OCI-LY1 (cell line): ENCODE measurements at regions not wholly inside any gene's neighbourhood (a gene's known extent, or its start where the extent isn't known, plus 50 kb on each side); places are given as distances from the start of the nearest gene placed in this dataset.

ENCODE experiments used
- EZH2 ChIP-seq: fragments of 200-600 bp; sonication (generic), shearing (Covaris generic); IDR thresholded peaks from 2 replicates; pipeline ENCODE4 v1.8.0; 2017; ENCODE audit warnings: borderline replicate concordance, mixed run types, mild to moderate bottlenecking, antibody characterized with exemption, low read length, moderate library complexity, mixed read lengths
- TF ChIP-seq, protein P1 (sequence below): fragments of 200-600 bp; sonication (generic), shearing (Covaris generic); IDR thresholded peaks from 2 replicates; pipeline ENCODE4 v1.5.1; 2017; ENCODE audit warnings: mild to moderate bottlenecking, antibody characterized with exemption, low read length, moderate library complexity, mixed read lengths

DNA sequence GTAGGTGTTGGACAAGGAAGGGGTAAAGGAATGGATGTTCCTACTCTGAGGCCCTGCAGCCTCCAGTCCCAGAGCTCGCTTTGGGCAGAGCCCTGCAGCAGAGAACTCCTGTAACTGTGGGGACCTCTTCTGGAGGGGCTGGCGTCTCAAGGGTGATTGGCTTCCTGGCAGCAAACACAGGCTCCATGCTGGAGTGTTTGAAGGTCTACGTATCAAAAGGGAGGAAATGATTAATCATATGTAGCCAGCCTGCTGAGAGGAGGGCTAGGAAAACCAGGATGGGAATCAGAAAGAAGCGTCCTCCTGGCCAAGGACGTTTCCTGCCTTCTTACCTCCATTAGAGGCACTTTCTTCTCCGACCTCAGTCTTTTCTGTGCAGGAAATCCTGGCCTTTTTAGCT, 208.5 kb downstream of the TSHZ3 start:
- TF ChIP-seq, protein P1, sequence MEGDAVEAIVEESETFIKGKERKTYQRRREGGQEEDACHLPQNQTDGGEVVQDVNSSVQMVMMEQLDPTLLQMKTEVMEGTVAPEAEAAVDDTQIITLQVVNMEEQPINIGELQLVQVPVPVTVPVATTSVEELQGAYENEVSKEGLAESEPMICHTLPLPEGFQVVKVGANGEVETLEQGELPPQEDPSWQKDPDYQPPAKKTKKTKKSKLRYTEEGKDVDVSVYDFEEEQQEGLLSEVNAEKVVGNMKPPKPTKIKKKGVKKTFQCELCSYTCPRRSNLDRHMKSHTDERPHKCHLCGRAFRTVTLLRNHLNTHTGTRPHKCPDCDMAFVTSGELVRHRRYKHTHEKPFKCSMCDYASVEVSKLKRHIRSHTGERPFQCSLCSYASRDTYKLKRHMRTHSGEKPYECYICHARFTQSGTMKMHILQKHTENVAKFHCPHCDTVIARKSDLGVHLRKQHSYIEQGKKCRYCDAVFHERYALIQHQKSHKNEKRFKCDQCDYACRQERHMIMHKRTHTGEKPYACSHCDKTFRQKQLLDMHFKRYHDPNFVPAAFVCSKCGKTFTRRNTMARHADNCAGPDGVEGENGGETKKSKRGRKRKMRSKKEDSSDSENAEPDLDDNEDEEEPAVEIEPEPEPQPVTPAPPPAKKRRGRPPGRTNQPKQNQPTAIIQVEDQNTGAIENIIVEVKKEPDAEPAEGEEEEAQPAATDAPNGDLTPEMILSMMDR, result no peak
- no peak for TF ChIP-seq EZH2
